ENCODE measurements at regions not wholly inside any gene's neighbourhood (a gene's known extent, or its start where the extent isn't known, plus 50 kb on each side); places are given as distances from the start of the nearest gene placed in this dataset.

DNA sequence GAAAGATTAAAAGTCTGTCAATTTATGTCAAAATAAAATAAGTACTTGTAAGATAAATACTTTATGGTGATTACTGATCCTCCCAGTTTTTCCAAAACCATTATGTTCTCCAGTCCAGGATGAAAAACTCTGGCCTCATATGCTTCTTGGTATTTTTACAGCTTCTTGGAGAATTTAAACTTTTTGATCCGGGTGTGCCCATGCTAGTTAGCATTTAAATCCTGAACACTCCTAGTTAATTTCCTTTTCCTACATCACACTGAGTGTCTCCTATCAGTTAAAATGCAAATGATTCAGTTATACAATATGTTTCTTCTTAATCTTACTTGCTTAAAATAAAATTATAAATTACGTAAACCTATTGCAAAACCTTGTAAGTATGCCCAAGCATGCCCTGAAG, 499.9 kb upstream of the SLITRK6 start:
- TF ChIP-seq, protein P1, sequence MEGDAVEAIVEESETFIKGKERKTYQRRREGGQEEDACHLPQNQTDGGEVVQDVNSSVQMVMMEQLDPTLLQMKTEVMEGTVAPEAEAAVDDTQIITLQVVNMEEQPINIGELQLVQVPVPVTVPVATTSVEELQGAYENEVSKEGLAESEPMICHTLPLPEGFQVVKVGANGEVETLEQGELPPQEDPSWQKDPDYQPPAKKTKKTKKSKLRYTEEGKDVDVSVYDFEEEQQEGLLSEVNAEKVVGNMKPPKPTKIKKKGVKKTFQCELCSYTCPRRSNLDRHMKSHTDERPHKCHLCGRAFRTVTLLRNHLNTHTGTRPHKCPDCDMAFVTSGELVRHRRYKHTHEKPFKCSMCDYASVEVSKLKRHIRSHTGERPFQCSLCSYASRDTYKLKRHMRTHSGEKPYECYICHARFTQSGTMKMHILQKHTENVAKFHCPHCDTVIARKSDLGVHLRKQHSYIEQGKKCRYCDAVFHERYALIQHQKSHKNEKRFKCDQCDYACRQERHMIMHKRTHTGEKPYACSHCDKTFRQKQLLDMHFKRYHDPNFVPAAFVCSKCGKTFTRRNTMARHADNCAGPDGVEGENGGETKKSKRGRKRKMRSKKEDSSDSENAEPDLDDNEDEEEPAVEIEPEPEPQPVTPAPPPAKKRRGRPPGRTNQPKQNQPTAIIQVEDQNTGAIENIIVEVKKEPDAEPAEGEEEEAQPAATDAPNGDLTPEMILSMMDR (IDR thresholded peaks at IDR 0.05), result no peak
- H3K4me3 ChIP-seq, result no peak overlapping the region
- no peaks in the 10 kb centered on the region for H3K9me3 ChIP-seq
- H3K27ac ChIP-seq, result no peak overlapping the region
- WGBS, 2 donors, result 58 to 65% methylated on average over 2 of the region's 2 CpGs
- FAIRE-seq (no peak), ATAC-seq (no peak), DNase-seq (no peak)
- no peaks in the 10 kb centered on the region for H3K36me3 ChIP-seq
- intact Hi-C loops (cut with DNase I), result no loop called here
- no peaks in the 10 kb centered on the region for H3K27me3 ChIP-seq
- H3K4me1 ChIP-seq, result no peaks in the 10 kb centered on the region

GRCh38 chr13:86309881-86310280, 510.7 kb upstream of the SLITRK6 start:
- 46 to 49% methylated on average over 1 of the region's 1 CpG for WGBS, 2 donors
- no peak for FAIRE-seq
- intact Hi-C loops (cut with DNase I), result no loop called here
- no peaks in the 10 kb centered on the region for H3K27me3 ChIP-seq
- TF ChIP-seq, protein P1 (IDR thresholded peaks at IDR 0.05), result no peak
- no peaks in the 10 kb centered on the region for H3K9me3 ChIP-seq
- no peaks in the 10 kb centered on the region for H3K36me3 ChIP-seq
- H3K4me1 ChIP-seq, result no peaks in the 10 kb centered on the region
- H3K4me3 ChIP-seq, result no peak overlapping the region
- no peak for ATAC-seq
- H3K27ac ChIP-seq, result no peak overlapping the region
- no peak for DNase-seq

DNA sequence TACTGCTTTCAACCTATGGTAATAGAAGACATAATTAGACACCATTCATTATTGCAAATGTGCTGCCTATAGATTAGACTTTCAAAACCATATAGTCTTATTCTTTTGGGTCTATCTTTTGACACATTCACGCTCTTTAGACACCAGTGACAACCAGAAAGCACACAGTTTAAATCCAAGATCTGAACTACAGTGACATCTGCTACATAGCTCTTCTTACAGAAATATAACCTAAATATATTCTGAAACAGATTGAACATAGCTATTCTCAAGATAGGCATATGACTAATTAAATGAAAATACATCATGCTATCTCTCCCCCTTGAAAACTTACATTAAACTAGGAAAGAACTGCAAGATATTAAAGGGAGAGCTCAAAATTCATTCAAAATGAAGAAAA, 514.2 kb upstream of the SLITRK6 start:
- FAIRE-seq, result no peak
- Histone ChIP-seq H3K36me3 (no peaks in the 10 kb centered on the region), H3K27me3 (no peaks in the 10 kb centered on the region), H3K4me1 (no peaks in the 10 kb centered on the region), H3K27ac (no peak overlapping the region), H3K9me3 (no peaks in the 10 kb centered on the region), H3K4me3 (no peak overlapping the region)
- no peak for ATAC-seq
- no peak for DNase-seq
- 64 to 69% methylated on average over 1 of the region's 1 CpG for WGBS, 2 donors
- intact Hi-C loops (cut with DNase I), result no loop called here
- TF ChIP-seq, protein P1 (IDR thresholded peaks at IDR 0.05), result no peak

GRCh38 chr13:86318450-86318849, 519.2 kb upstream of the SLITRK6 start:
- Histone ChIP-seq H3K27me3 (no peaks in the 10 kb centered on the region), H3K36me3 (no peaks in the 10 kb centered on the region), H3K4me3 (no peak overlapping the region), H3K4me1 (no peaks in the 10 kb centered on the region), H3K9me3 (no peaks in the 10 kb centered on the region), H3K27ac (no peak overlapping the region)
- ATAC-seq, result no peak
- intact Hi-C loops (cut with DNase I), result no loop called here
- FAIRE-seq, result no peak
- WGBS, 2 donors, result 60 to 73% methylated on average over 3 of the region's 3 CpGs
- TF ChIP-seq, protein P1 (IDR thresholded peaks at IDR 0.05), result no peak
- DNase-seq, result no peak

- WGBS, 2 donors, result 49 to 63% methylated on average over 3 of the region's 3 CpGs
- TF ChIP-seq, protein P1 (IDR thresholded peaks at IDR 0.05), result no peak
- no peak for ATAC-seq
- no peak for DNase-seq
- Histone ChIP-seq H3K4me3 (no peak overlapping the region), H3K27me3 (no peaks in the 10 kb centered on the region), H3K4me1 (no peaks in the 10 kb centered on the region), H3K36me3 (no peaks in the 10 kb centered on the region), H3K27ac (no peak overlapping the region), H3K9me3 (no peaks in the 10 kb centered on the region)
- FAIRE-seq, result no peak
- intact Hi-C loops (cut with DNase I), result no loop called here
Observed at GRCh38 chr13:86324191-86324590, 525.0 kb upstream of the SLITRK6 start.
